ENCODE measurements at regions not wholly inside any gene's neighbourhood (a gene's known extent, or its start where the extent isn't known, plus 50 kb on each side); places are given as distances from the start of the nearest gene placed in this dataset.
"Not testable (repeated sequence)": the region's sequence is repeated elsewhere in the genome, so short reads cannot be mapped to it uniquely, and the experiment has no call there.

DNA sequence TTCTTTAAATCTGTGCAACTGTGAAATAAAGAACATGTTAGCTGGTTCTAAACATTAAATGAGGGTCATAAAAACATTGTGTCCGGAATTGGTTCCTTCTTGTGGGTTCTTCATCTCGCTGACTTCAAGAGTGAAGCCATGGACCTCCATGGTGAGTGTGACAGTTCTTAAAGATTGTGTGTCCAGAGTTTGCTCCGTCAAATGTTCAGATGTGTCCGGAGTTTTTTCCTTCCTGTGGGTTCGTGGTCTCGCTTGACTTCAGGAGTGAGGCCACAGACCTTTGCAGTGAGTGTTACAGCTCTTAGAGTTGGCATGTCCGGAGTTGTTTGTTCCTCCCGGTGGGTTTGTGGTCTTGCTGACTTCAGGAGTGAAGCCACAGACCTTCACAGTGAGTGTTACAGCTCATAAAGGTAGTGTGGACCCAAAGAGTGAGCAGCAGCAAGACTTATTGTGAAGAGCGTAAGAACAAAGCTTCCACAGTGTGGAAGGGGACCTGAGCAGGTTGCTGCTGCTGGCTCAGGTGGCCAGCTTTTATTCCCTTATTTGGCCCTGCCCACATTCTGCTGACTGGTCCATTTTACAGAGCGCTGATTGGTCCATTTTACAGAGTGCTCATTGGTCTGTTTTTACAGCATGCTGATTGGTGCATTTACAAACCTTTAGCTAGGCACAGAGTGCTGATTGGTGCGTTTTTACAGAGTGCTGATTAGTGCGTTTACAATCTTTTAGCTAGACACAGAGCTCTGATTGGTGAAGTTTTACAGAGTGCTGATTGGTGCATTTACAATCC, 579.2 kb downstream of the GBE1 start:
- not testable (repeated sequence) for DNase-seq

DNA sequence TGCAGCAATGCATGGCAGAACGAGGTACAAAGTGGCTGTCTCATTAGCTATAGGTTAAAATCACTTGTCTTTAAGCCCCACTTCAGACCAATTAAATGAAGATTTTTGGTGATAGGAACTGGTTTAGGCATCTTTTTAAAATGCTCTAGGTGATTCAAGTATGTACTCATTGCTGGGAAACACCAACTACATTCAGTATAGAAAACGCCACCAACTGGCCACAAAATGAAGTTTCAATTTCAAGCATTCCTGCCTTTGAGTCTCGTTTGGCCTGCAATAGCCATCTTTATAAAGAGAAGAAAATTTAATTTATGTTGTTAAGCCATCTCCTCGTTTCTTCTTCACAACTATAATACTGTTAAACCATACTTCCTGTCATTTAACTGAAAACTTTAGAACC, 587.9 kb downstream of the GBE1 start:
- no peak for DNase-seq

DNA sequence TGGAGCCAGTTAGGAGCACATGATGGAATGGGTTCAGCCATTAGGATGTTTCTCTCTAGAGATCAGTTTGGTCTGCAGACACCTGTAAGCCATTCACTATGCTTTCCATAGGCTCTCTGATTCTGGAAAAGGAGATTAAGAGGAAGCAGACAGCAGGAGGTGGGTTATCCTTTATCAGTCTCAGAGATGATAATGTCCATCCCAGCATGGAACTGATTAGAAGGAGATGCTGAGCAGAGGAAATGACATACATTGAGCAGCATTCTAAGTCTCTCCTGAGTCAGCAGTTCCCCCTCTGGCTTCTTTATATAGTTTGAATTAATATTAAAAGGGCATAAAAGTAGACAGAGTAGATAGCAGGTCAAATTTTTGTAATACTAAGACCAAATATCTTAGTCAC, 591.1 kb downstream of the GBE1 start:
- DNase-seq, result no peak

DNA sequence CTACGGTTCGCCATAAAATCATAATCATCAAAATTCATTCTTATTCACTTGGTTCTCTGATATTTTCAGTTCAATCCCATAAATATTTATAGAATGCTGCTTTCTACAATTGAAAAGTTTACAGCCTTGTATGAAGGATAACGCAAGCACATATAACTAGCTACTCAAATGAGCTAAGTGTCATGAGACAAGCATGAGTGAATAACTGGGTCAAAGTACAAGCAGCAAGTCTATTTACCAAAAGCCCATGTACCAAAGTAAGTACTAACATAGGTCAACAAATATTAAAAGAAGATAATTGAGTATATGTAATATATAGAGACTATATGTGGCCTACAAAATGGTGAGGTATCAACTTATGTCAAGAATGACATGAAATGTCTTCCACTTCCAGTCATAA, 596.6 kb downstream of the GBE1 start:
- no peak for DNase-seq

DNA sequence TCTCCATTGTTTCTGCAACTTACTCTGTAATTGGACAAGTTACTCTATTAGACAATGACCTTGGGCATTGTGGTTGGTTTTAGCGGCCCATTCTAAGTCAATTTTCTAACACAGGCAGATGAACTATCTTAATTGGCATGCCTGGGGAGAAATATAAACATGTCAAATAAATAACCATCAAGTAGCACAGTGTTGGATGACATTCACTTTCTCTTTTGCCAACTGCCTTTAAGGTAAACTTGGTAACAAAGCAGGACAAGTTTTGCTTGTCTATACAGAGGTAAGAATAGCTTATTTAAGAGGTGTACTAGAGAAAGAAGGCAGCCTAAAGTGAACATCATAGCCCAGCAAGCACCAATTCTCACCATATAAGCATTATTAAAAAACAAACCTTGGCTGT, 599.6 kb downstream of the GBE1 start:
- no peak for DNase-seq

DNA sequence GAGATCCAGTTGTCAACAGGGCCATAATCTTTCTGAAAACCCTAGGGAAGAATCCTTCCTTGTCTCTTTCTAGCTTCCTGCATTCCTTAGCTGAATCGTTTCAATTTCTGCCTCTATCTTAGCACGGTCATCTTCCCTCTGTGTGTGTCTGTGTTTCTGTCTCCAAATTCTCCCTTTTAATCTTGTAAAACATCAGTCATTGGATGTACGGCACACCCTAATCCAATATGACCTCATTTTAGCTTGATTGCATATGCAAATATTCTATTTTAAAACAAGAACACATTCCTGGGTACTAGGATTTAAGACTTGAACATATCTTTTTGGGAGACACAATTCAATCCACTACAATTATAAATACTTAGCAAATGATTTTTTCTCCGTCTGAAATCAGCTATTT, 600.3 kb downstream of the GBE1 start:
- DNase-seq, result no peak

DNA sequence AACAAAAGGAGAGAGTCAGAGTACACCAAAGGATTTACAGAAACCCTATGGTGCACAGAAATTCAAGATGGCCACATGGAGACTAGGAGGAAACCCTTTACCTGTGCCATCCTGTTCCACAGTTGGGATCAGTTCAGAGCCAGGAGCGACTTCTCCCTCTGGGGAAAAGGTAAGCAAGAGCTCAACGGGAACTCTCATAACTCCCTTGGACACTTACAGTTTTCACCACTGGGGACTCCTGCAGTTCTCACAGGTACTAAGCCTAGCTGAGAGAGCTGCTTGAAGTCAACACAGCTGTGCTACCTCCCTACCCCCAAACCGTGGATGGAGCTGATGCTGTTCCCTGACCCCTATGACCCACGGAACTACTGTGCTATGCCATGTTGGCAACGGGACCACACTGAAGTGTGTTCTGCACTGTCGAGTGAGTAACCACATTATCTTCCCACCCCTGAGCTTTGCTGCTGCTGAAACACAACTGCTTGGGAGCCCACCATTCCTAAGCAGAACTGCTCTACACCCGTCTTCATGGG, 606.8 kb downstream of the GBE1 start:
- DNase-seq, result no peak

DNA sequence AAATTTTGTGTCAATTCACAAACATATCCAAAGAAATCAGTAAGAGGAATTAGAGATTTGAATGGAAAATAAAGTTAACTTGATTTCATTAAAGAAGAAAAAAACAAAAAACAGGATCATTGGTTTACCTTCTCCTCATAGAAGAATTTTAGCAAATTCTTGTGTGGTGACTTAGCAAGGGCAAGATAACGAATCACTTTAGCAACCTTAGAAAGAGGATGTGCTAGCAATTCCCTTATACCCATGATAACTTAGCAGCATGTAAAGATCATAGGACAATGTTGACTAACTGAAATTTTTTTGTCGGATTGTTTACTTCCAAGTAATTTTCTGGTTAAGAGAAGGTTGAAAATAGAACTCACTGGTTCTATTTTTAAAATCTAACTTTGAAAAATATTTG, 609.3 kb downstream of the GBE1 start:
- DNase-seq, result no peak

DNA sequence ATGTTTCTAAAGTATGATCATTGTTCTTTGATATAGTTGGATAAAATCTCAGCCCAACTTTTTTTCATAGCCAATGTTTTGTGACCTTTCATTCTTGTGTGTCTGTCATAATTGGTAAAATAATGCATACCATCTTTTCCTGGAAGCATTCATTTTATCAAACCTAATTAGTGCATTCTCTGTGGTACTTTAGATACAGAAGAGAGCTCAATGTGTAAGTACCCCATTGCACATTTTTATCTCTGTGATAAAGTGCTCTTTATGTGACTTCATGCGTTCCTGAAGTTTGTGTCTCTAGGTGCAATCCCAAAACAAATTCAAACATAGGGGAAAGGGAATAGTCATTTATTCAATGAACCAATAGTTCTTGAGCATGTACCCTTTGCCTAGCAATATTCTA, 628.5 kb downstream of the GBE1 start:
- no peak for DNase-seq

DNA sequence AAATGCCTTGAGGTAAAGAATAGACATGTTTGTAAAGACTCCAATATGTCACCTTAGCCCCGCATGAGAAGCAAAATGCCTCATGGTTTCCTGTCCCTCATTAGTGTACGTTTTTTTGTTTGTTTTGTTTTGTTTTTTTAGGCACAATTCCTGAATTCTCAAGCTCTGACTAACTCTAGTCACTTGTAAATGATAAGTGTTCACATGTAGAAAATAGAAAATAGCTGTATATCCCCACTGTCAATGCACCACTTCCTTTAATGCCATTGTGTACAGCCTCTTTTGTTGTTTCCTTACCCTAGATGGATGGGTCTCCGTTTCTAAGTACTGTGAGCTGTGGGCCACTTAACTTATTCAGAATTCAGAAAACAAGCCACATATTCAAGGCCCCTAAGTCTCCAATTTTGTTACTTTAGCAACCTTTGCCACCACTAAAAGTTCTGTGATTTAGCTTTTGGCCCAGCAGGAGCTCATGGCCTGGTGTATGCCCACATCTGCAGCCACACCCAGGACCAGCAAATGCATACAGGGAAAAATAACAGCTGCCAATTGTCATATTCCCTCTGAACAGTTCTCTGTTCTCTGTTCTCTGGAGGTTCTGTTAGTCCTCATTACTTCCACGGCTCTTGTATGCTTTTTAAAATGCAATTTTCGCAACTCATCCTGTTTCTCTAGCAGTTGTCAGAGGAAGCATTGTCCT, 655.5 kb downstream of the GBE1 start:
- no peak for DNase-seq

DNA sequence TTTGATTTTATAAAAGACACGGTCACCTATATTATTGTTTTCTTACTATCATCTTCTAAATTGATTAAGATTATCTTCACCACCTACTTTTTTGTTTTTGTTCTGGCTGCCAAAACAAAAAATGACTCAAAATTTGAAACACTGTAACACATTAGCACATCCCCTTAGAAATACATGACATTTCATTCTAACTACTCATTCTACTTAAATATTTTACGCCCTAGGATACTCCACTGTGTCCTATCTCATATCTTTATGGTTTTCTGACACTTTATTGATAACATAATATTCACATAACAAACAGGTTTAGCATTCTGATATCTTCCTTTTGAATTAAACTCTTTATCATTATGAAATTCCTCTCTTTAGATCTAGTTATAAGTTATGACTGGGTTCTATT, 656.2 kb downstream of the GBE1 start:
- no peak for DNase-seq

DNA sequence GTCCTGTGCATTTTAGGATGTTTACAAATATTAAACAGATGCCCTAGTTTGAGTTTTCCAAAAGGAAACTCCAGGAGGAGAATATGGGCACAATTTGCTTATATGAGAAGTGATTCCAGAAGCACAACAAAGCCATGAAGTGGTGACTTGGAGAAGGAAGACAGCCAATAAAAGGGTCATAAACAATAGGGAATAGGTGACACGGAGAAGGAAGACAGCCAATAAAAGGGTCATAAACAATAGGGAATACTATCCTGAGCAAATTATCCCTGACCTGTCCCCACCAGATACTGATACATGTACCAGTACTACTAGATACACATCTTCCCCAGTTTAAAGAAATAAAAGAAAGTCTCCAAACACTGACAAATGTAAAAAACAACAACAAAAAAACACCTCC, 663.6 kb downstream of the GBE1 start:
- no peak for DNase-seq

DNA sequence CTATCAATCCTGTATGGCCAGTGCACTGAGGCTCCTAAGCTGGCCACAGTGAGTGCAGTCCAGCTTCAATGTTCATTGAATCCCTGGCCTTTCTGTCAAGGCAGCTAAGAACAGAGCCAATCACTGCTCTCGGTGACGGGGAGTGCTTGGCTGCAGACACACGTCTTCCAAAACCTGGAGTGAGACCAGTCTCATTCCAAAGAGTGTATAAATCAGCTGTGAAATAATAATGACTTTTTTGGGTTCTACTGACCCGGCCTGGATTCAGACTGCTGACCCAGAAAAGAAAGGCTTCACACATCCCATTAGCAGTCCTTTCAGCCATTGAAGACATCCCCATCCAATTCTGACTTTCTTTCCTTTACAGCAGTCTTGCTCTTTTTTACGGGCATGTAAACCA, 665.5 kb downstream of the GBE1 start:
- no peak for DNase-seq

DNA sequence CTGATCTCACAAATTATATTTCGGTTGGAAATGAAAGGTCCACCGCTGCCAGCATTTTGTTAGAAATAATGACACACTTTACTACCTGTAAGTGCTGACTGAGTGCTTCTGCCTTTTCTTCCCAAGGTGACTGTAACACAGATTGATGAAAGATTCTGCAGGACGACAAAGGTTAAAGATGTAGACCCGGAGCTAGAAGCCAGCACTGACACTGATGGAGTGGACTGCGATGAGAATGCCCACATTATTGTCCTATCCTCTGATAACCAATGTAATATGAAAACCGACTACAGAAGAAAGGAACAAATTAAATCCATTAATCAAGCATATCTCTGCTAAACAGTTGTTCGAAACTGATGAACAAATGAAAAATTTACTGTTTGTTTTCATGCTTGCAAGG, 666.5 kb downstream of the GBE1 start:
- DNase-seq, result no peak

DNA sequence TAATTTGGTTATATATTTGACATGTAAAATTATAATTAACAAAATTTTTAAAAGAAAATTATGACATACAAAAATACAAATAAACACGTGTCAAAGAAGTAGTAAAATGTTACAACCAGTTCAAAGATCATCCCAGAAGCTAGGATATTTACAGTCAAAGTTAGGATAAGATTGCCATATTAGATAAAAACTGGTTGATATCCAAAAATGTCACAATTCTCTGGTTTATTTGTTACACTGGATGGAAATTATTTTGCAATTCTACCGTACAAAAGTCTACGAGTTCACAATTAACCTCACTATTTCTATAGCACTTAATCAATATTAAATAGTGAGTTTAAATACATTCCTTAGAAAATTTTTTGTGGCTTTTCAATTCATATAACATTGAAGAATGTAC, 673.8 kb downstream of the GBE1 start:
- DNase-seq, result no peak

DNA sequence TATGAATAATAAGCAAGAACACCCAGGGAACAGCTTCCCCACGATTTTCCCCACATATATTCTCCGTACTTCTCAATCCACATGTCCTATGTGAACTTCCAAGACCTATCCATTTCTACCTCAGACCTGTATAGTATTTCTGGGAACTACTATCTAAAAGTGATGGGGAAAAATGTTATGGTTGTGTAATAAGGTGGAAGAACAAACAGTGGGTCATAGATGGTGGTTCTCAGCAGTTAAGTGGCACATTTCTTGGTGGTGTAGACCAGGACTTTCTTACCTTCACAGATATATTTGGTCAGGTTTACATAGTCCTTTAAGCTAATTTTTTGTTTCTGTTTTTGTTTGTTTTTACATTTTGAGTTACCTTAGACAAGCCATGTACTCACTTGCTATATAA, 675.1 kb downstream of the GBE1 start:
- DNase-seq, result no peak

DNA sequence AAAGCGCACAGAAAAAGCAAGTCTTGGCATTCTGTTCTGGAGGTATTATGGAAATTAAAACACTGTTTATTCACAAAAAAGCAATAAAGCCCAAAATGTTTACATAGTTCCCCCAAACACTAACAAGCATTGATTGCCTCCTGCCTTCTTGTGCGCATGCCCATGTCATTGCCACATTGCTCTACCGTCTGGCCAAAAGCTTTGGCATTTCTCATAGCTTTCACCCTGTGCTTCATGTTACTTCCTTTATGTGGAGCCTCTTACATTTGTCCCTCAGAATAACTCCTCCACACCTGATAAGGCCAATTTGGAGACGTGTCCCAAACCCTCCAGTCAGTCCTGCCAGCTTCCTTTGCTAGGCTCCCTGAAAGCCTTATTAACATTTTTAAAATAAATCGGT, 680.8 kb downstream of the GBE1 start:
- no peak for DNase-seq

DNA sequence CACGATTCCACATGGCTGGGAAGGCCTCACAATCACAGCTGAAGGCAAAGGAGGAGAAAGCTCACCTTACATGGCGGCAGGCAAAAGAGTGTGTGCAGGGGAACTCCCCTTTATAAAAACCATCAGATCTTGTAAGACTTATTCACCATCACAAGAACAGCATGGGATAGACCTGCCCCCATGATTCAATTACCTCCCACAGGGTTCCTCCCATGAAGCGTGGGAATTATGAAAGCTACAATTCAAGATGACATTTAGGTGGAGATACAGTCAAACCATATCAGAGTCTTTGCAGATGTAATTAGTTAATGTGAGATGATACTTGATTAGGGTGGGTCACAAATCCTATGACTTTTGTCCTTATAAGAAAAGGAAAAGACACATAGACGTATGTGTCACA, 688.9 kb downstream of the GBE1 start:
- DNase-seq, result no peak

DNA sequence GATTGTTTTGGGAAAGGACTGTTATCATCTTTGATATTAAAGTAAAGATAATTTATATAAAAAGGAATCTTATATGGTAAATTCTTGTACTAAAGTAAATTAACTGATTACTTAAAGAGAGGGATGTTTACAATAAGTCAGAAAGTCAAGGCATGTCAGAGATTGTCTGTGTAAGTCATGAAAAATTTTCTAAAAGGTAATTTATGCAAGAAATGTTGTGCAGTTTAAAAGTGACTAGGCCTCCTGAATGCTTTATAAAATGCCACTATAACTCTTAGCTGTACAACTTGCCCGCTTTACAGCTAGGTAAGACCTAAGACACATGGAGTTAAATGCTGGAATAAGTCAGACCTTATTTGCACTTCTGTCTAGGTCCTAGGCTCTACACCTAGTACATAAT, 692.9 kb downstream of the GBE1 start:
- no peak for DNase-seq

DNA sequence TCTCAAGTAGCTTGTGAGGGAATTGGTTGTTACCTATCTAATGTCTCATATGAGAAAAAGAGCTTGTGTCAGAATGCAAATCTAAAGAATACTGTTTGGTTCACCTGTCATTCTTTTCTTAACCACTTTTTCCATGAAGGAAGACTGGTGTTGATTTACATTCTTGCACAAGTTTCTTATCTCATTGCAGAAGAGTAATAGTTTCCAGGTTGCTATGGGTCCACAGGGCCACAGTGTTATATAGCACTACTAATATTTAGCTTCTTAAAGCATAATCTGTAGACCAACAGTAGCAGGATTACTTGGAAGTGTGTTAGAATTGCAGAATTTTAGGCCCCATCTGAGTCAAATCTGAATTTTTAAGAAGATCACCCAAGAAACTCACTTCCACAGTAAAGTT, 697.5 kb downstream of the GBE1 start:
- no peak for DNase-seq

DNA sequence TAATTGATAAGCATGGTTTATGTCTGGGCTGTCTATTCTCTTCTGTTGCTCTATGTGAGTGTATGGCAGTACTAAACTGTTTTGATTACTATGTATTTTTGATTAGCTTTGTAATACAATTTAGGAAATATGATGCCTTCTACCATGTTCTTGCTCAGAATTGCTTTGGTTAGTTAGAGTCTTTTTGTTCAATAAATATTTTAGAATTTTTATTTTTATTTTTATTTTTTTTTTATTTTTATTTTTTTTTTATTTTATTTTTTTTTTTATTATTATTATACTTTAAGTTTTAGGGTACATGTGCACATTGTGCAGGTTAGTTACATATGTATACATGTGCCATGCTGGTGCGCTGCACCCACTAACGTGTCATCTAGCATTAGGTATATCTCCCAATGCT, 710.3 kb downstream of the GBE1 start:
- not testable (repeated sequence) for DNase-seq

DNA sequence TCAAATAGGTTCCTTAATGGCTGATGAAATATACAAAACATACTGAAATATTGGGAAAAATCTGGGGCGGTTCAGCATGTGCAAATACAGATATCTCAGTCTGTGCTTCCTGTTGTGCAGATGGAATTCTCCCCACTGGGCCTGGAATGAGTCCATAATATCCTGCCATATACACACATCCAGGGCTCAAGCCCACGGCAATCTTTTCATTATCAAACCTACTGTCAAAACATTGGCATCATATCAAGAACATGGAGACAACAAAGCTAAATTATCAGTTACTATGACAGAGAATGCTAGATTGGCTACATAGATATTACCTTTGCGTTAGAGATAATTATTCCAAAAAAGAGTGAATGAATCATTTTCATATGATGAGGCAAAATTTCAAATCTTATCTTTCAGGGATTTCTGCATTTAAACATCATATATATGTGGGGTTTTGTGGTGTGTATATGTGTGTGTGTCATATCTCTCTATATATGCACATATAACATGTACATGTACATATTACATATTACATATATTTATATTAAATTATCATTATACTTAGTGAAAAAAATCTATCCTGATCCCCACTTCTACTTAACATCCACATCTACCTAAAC, 713.3 kb downstream of the GBE1 start:
- DNase-seq, result no peak

DNA sequence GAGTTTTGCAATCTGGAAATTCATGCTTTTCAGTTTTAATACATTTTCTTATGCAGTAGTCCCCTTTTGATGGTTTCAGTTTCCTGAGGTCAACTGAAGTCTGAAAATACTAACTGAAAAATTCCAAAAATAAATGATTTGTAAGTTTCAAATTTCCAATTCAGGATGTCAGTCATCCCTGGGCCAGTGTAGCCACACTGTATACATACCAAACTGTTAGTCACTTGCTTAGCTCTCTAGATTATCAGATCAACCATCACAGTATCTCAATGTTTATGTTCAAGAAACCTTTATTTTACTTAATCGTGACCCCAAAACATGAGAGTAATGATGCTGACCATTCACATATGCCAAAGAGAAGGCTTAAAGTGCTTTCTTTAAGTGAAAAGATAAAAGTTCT, 715.5 kb downstream of the GBE1 start:
- no peak for DNase-seq

DNA sequence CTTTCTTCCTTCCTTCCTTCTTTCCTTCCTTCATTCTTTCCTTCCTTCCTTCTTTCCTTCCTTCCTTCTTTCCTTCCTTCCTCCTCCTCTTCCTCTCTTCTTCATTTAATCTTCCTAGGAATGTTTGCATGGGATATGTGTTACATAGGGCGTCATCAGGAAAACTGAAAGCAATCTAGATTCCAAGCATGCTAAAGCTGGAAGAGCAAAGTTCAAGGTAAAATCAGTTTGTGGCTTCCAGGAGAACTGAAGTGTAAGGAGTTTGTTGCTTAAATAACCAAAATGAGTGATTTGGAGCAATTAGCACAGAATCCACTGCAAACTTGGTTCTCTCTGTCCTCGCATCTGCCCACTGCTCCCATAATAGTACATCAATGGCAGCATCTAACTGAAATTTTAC, 716.2 kb downstream of the GBE1 start:
- DNase-seq, result no peak
